K562 (cell line): ENCODE measurements at regions not wholly inside any gene's neighbourhood (a gene's known extent, or its start where the extent isn't known, plus 50 kb on each side); places are given as distances from the start of the nearest gene placed in this dataset.

Source experiments
- ATAC-seq: fragments of 200-7000 bp; cut with Tn5 transposase; 3 replicates; pipeline ENCODE4 v1.9.1; 2020; ENCODE audit warnings: moderate library complexity
- BruUV-seq: library from RNA; stranded (reverse); fragments of 400-500 nt; replicated peaks from 2 replicates; lab custom pipeline; 2021; lab: Mats Ljungman, UMichigan
- CTCF ChIA-PET: fragments of 300-600 bp; formaldehyde crosslinking; extraction: SDS; loops from one replicate; lab custom pipeline; 2021; ENCODE audit warnings: low intra/inter-chr PET ratio; lab: Yijun Ruan, JAX
- POLR2A ChIA-PET: fragments of 300-600, 350-650 bp; sonication (Branson Sonifier 250); formaldehyde crosslinking; extraction: SDS; loops from one replicate; lab custom pipeline; 2021; ENCODE audit warnings: antibody characterized with exemption, inconsistent platforms; lab: Yijun Ruan, JAX
- DNase-seq, 4 experiments: peaks; one replicate each; pipeline versions ENCODE4 v3.0.0 to v3.0.0-alpha.2; 2011 to 2018; ENCODE audit warnings: low spot score in 3 of 4, mixed read lengths in 3 of 4; ENCODE audit errors: extremely low read depth in 1 of 4
- FAIRE-seq: peaks from 2 replicates; lab custom pipeline; 2011; peaks lifted over from hg19 to GRCh38; lab: Jason Lieb, UNC
- H2AFZ ChIP-seq: 2 replicates; pipeline ENCODE4 v1.6.0; 2011; ENCODE audit warnings: low read depth, low read length, control low read depth, inconsistent platforms
- H3K27ac ChIP-seq: fragments of 200-600 bp; 3 replicates; pipeline ENCODE4 v1.8.0; 2011; ENCODE audit warnings: low read depth, mild to moderate bottlenecking, control low read depth, inconsistent platforms, low read length, moderate library complexity, mixed read lengths; ENCODE audit errors: extremely low read depth
- H3K27me3 ChIP-seq, 2 experiments: fragments of 300-600 bp in 1 of 2; 2 replicates in 1 of 2; 3 replicates in 1 of 2; pipeline versions ENCODE4 v1.6.0 to v1.8.0; 2011; ENCODE audit warnings: inconsistent platforms in 2 of 2, low read length in 2 of 2, mild to moderate bottlenecking in 1 of 2, mixed read lengths in 1 of 2, moderate library complexity in 1 of 2; ENCODE audit not compliant: control insufficient read depth in 2 of 2, insufficient read depth in 2 of 2
- H3K36me3 ChIP-seq: fragments of 300-600 bp; 3 replicates; pipeline ENCODE4 v1.8.0; 2011; ENCODE audit warnings: mild to moderate bottlenecking, low read length, inconsistent platforms; ENCODE audit not compliant: control insufficient read depth, insufficient read depth
- H3K4me1 ChIP-seq, 2 experiments: fragments of 200-600 bp in 1 of 2; replicated peaks in 1 of 2; 2 replicates in 1 of 2; 3 replicates in 1 of 2; pipeline versions ENCODE4 v1.5.1 to v1.8.0; 2011; ENCODE audit warnings: inconsistent platforms in 2 of 2, low read length in 2 of 2, mild to moderate bottlenecking in 1 of 2, mixed read lengths in 1 of 2, moderate library complexity in 1 of 2; ENCODE audit not compliant: control insufficient read depth in 2 of 2, insufficient read depth in 2 of 2
- H3K4me2 ChIP-seq: 2 replicates; pipeline ENCODE4 v1.6.1; 2011; ENCODE audit warnings: low read length, control low read depth, inconsistent platforms, mixed read lengths; ENCODE audit not compliant: insufficient read depth
- H3K4me3 ChIP-seq: fragments of 200-600 bp; sonication (generic), shearing (Covaris generic); 2 replicates; pipeline ENCODE4 v1.5.1; 2016; ENCODE audit warnings: control low read depth, inconsistent platforms
- H3K79me2 ChIP-seq: fragments of 200-600 bp; 3 replicates; pipeline ENCODE4 v1.8.0; 2011; ENCODE audit warnings: low read length, inconsistent platforms; ENCODE audit not compliant: control insufficient read depth, insufficient read depth
- H3K9ac ChIP-seq, 2 experiments: 2 replicates each; pipeline versions ENCODE4 v1.6.0 to v1.6.1; 2011; ENCODE audit warnings: low read depth in 2 of 2, low read length in 2 of 2, control low read depth in 1 of 2, inconsistent platforms in 1 of 2, mild to moderate bottlenecking in 1 of 2, mixed read lengths in 1 of 2; ENCODE audit not compliant: insufficient read depth in 1 of 2
- H3K9me1 ChIP-seq: one replicate; pipeline ENCODE4 v1.6.0; 2011; ENCODE audit warnings: inconsistent platforms, mild to moderate bottlenecking, low read length, moderate library complexity; ENCODE audit not compliant: control insufficient read depth, insufficient read depth
- H3K9me3 ChIP-seq: replicated peaks from 2 replicates; pipeline ENCODE4 v1.5.1; 2011; ENCODE audit warnings: low read depth, low read length, inconsistent platforms; ENCODE audit not compliant: control insufficient read depth, insufficient read depth
- H4K20me1 ChIP-seq: replicated peaks from 2 replicates; pipeline ENCODE4 v1.6.1; 2011; ENCODE audit warnings: low read length, inconsistent platforms, mixed read lengths; ENCODE audit not compliant: control insufficient read depth, insufficient read depth
- ARHGAP35 ChIP-seq: fragments of 450-650 bp; IDR thresholded peaks from 2 replicates; pipeline ENCODE4 v1.6.1; 2018; ENCODE audit not compliant: partially characterized antibody
- CGGBP1 ChIP-seq: fragments of 250-450 bp; sonication (Bioruptor Pico); IDR thresholded peaks from 2 replicates; pipeline ENCODE4 v1.9.0; 2021; ENCODE audit warnings: mild to moderate bottlenecking
- EP400 ChIP-seq: fragments of 450-650 bp; IDR thresholded peaks from 2 replicates; pipeline ENCODE4 v1.6.1; 2017; ENCODE audit warnings: antibody characterized with exemption, mild to moderate bottlenecking, moderate library complexity
- GABPB2 ChIP-seq: fragments of 250-450 bp; sonication (Bioruptor Pico); conservative IDR thresholded peaks from 2 replicates; pipeline ENCODE4 v1.5.1; 2021; ENCODE audit warnings: mild to moderate bottlenecking
- HDAC8 ChIP-seq: fragments of 450-650 bp; IDR thresholded peaks from 2 replicates; pipeline ENCODE4 v1.6.1; 2016; ENCODE audit warnings: mild to moderate bottlenecking, missing genetic modification characterization, moderate library complexity, missing compliant biosample characterization
- MTA2 ChIP-seq: fragments of 450-650 bp; IDR thresholded peaks from 2 replicates; pipeline ENCODE4 v1.6.1; 2016; ENCODE audit warnings: low read depth
- POLR3A ChIP-seq: IDR thresholded peaks from 2 replicates; pipeline ENCODE4 v1.6.1; 2011; ENCODE audit warnings: borderline replicate concordance, mild to moderate bottlenecking, moderate library complexity; ENCODE audit not compliant: insufficient read length, insufficient read depth; ENCODE audit errors: extremely low read depth
- SAP30 ChIP-seq: fragments of 200-600 bp; sonication (generic); IDR thresholded peaks from 2 replicates; pipeline ENCODE4 v1.6.1; 2012; ENCODE audit warnings: borderline replicate concordance, low read depth, mild to moderate bottlenecking, moderate library complexity, low read length, control low read depth, inconsistent platforms; ENCODE audit not compliant: insufficient read depth, poor library complexity, severe bottlenecking
- TARDBP ChIP-seq: fragments of 450-650 bp; IDR thresholded peaks from 2 replicates; pipeline ENCODE4 v1.6.1; 2016
- TCF15 ChIP-seq: fragments of 250-450 bp; sonication (Bioruptor Pico); IDR thresholded peaks from 2 replicates; pipeline ENCODE4 v1.8.0; 2022; ENCODE audit warnings: moderate library complexity, mild to moderate bottlenecking, inconsistent platforms
- ZKSCAN1 ChIP-seq: fragments of 150-350 bp; IDR thresholded peaks from 2 replicates; pipeline ENCODE4 v1.6.1; 2016; ENCODE audit warnings: low read depth, low read length
- ZNF507 ChIP-seq: conservative IDR thresholded peaks from 2 replicates; pipeline ENCODE4 v1.6.1; 2017; ENCODE audit warnings: missing genetic modification characterization, missing compliant biosample characterization
- ZNF512 ChIP-seq: IDR thresholded peaks from 2 replicates; pipeline ENCODE4 v1.6.1; 2016; ENCODE audit warnings: missing genetic modification characterization, missing compliant biosample characterization
- ZNF592 ChIP-seq: fragments of 450-650 bp; IDR thresholded peaks from 2 replicates; pipeline ENCODE4 v1.6.1; 2017; ENCODE audit warnings: antibody characterized with exemption, mild to moderate bottlenecking
- WGBS: fragments of 100-300 bp; shearing (Covaris generic); methylation state at CpG from one replicate; pipeline ENCODE4 v1.1.6; 2016; ENCODE audit warnings: low coverage, mixed read lengths; ENCODE audit not compliant: insufficient coverage; ENCODE audit errors: missing lambda C conversion rate; 5-methylcytosine and 5-hydroxymethylcytosine counted together
- in situ Hi-C: fragments of 300-500 bp; cut with MboI; formaldehyde crosslinking; loops from 4 replicates; pipeline ENCODE4 v1.15.0; 2018; ENCODE audit warnings: inconsistent platforms, mixed read lengths
- intact Hi-C: fragments of 100-400 bp; cut with micrococcal nuclease; formaldehyde crosslinking; loops from 2 replicates; pipeline ENCODE4 v1.14.2; 2022
- TF ChIP-seq, protein P1 (sequence below): sonication (generic); formaldehyde crosslinking; IDR thresholded peaks from 2 replicates; pipeline ENCODE4 v1.5.0; 2020; ENCODE audit warnings: missing genetic modification reagents

- CTCF ChIA-PET, result no interaction called here
- H3K4me2 ChIP-seq, result no peak overlapping the region
- H3K9me3 ChIP-seq, result no peaks in the 10 kb centered on the region
- intact Hi-C loops (no loop called here), in situ Hi-C loops (no loop called here)
- no peaks in the 10 kb centered on the region for H4K20me1 ChIP-seq
- H3K27me3 ChIP-seq, result no peaks in the 10 kb centered on the region; a peak in 1 of 5 replicates
- no peak overlapping the region for H3K27ac ChIP-seq
- no peaks in the 10 kb centered on the region for H3K36me3 ChIP-seq
- FAIRE-seq (no peak), ATAC-seq (no peak), DNase-seq (no peak)
- no peaks in the 10 kb centered on the region for H3K4me1 ChIP-seq
- no TSS peak for BruUV-seq
- H3K9ac ChIP-seq, result no peak overlapping the region
- under 1% methylated on average over 11 of the region's 14 CpGs for WGBS
- POLR2A ChIA-PET, result interaction anchor here (0.7 kb wide), 1 partner anchor 73 kb away, joined by 3 read pairs; no protein-coding TSS in a partner anchor
- H3K79me2 ChIP-seq, result no peaks in the 10 kb centered on the region
- H3K9me1 ChIP-seq, result no peaks in the 10 kb centered on the region
- no peak overlapping the region for H2AFZ ChIP-seq
- H3K4me3 ChIP-seq, result no peak overlapping the region
- TF ChIP-seq HDAC8 (tag), result no peak
- TF ChIP-seq ZNF512 (tag), result no peak
- no peak for TF ChIP-seq POLR3A
- no peak for TF ChIP-seq SAP30
- TF ChIP-seq ZNF507 (tag), result no peak
- no peak for TF ChIP-seq ZNF592
- TF ChIP-seq ARHGAP35, result no peak
- TF ChIP-seq ZKSCAN1, result no peak
- TF ChIP-seq TCF15 (CRISPR knock-in tag), result no peak
- TF ChIP-seq, protein P1, sequence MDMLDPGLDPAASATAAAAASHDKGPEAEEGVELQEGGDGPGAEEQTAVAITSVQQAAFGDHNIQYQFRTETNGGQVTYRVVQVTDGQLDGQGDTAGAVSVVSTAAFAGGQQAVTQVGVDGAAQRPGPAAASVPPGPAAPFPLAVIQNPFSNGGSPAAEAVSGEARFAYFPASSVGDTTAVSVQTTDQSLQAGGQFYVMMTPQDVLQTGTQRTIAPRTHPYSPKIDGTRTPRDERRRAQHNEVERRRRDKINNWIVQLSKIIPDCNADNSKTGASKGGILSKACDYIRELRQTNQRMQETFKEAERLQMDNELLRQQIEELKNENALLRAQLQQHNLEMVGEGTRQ (CRISPR knock-in tag), result no peak
- TF ChIP-seq TARDBP, result no peak
- TF ChIP-seq GABPB2 (CRISPR knock-in tag), result no peak
- no peak for TF ChIP-seq EP400
- no peak for TF ChIP-seq CGGBP1 (CRISPR knock-in tag)
- TF ChIP-seq MTA2, result no peak
Measured at GRCh38 chr10:130900441-130901160, 410.9 kb downstream of the TCERG1L start.
